ENCODE measurements at regions not wholly inside any gene's neighbourhood (a gene's known extent, or its start where the extent isn't known, plus 50 kb on each side); places are given as distances from the start of the nearest gene placed in this dataset.

DNA sequence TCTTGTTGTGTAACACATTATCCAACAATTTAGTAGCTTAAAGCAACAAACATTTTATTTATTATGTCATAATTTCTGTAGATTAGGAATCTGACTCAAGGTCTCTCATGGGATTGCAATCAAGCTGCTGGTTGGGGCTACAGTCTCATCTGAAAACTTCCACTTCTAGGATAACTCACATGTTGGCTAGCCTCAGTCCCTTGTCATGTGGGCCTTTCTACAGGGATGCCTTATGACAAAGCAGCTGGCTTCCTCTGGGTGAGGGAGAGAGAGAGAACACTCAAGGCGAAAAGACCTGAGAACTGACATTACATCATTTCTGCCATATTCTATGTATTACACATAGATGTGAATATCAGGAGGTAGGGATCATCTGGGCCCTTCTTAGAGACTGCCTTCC lies 317.9 kb upstream of the VRK2 start:
- Histone ChIP-seq H4K20me1 (ENCODE audit: insufficient read depth) (no peaks in the 10 kb centered on the region), H3K4me3 (no peak overlapping the region), H3K9me3 (ENCODE audit: insufficient read depth, low read depth) (no peaks in the 10 kb centered on the region), H3K79me2 (ENCODE audit: low read depth) (no peaks in the 10 kb centered on the region), H3K4me2 (no peak overlapping the region), H3K9me2 (ENCODE audit: insufficient read depth) (no peaks in the 10 kb centered on the region), H3K27ac (no peak overlapping the region), H3K36me3 (ENCODE audit: low read depth) (no peaks in the 10 kb centered on the region), H3K27me3 (ENCODE audit: insufficient read depth, low read depth) (no peaks in the 10 kb centered on the region), H3K4me1 (replicated peaks; ENCODE audit: insufficient read depth) (no peaks in the 10 kb centered on the region), H2AFZ (no peak overlapping the region), H3F3A (ENCODE audit: insufficient read depth, low read depth) (no peaks in the 10 kb centered on the region)
- TF ChIP-seq EZH2 (IDR thresholded peaks at IDR 0.05; ENCODE audit: low read depth): no peak
- TF ChIP-seq CTCF (conservative IDR thresholded peaks at IDR 0.05): no peak
- POLR2A ChIA-PET (ENCODE audit: unreplicated experiment): no interaction called here
- CTCF ChIA-PET: no interaction called here
- BruUV-seq (replicated peaks): no TSS peak
- intact Hi-C loops (cut with micrococcal nuclease; ENCODE audit: unreplicated experiment): no loop called here
- DNase-seq: no peak

- no peak for DNase-seq
- H3K27ac ChIP-seq: no peak overlapping the region
- H3K4me3 ChIP-seq: no peak overlapping the region
- no peak overlapping the region for H2AFZ ChIP-seq
- ChIA-PET CTCF (no interaction called here), POLR2A (ENCODE audit: unreplicated experiment) (no interaction called here)
- H3F3A ChIP-seq (ENCODE audit: insufficient read depth, low read depth): no peaks in the 10 kb centered on the region
- no peaks in the 10 kb centered on the region; the same call in 1 of the 2 replicates for H3K9me2 ChIP-seq (ENCODE audit: insufficient read depth)
- H3K36me3 ChIP-seq (ENCODE audit: low read depth): no peaks in the 10 kb centered on the region
- H3K27me3 ChIP-seq (ENCODE audit: insufficient read depth, low read depth): no peaks in the 10 kb centered on the region
- intact Hi-C loops (cut with micrococcal nuclease; ENCODE audit: unreplicated experiment): no loop called here
- no TSS peak for BruUV-seq (replicated peaks)
- H3K4me2 ChIP-seq: no peak overlapping the region
- H3K79me2 ChIP-seq (ENCODE audit: low read depth): no peaks in the 10 kb centered on the region
- no peaks in the 10 kb centered on the region for H4K20me1 ChIP-seq (ENCODE audit: insufficient read depth)
- no peaks in the 10 kb centered on the region; the same call in 1 of the 2 replicates for H3K9me3 ChIP-seq (ENCODE audit: insufficient read depth, low read depth)
- no peaks in the 10 kb centered on the region for H3K4me1 ChIP-seq (replicated peaks; ENCODE audit: insufficient read depth)
- TF ChIP-seq EZH2 (IDR thresholded peaks at IDR 0.05; ENCODE audit: low read depth) (no peak), CTCF (conservative IDR thresholded peaks at IDR 0.05) (no peak)
Observed at GRCh38 chr2:57733956-57734355, 312.6 kb upstream of the VRK2 start.

DNA sequence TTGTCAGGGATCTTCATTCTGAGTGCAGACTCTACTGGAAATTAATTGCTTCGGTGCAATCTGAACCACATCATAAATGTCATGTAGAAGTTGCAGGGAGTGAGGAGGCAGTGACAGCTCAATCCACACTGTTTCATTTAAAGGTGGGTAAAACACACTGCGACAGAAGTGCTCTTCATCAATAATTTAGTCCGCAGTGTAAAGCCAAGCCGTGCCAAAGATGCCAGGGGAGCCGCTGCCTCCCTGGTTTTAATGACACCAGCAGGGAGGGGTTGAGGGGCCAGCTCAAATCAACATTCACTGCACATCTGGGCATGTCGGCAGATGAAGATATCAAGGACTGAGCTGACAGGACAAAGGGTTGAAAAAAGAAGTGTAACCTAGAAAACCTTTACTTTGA lies 305.7 kb upstream of the VRK2 start:
- H3K9me3 ChIP-seq (ENCODE audit: insufficient read depth, low read depth): no peaks in the 10 kb centered on the region
- no peaks in the 10 kb centered on the region for H3K36me3 ChIP-seq (ENCODE audit: low read depth)
- H4K20me1 ChIP-seq (ENCODE audit: insufficient read depth): no peaks in the 10 kb centered on the region
- ChIA-PET POLR2A (ENCODE audit: unreplicated experiment) (no interaction called here), CTCF (interaction anchor here (0.7 kb wide), 1 partner anchor 391 kb away, joined by 5 read pairs; no protein-coding TSS in a partner anchor)
- H3K79me2 ChIP-seq (ENCODE audit: low read depth): no peaks in the 10 kb centered on the region
- H3K4me3 ChIP-seq: no peak overlapping the region
- no peak overlapping the region for H2AFZ ChIP-seq
- intact Hi-C loops (cut with micrococcal nuclease; ENCODE audit: unreplicated experiment): no loop called here
- no TSS peak for BruUV-seq (replicated peaks)
- no peak for DNase-seq
- no peak overlapping the region for H3K4me2 ChIP-seq
- no peaks in the 10 kb centered on the region; the same call in 1 of the 2 replicates for H3K9me2 ChIP-seq (ENCODE audit: insufficient read depth)
- no peaks in the 10 kb centered on the region for H3K4me1 ChIP-seq (replicated peaks; ENCODE audit: insufficient read depth)
- H3K27ac ChIP-seq: no peak overlapping the region
- H3F3A ChIP-seq (ENCODE audit: insufficient read depth, low read depth): no peaks in the 10 kb centered on the region
- TF ChIP-seq CTCF (conservative IDR thresholded peaks at IDR 0.05) (no peak), EZH2 (IDR thresholded peaks at IDR 0.05; ENCODE audit: low read depth) (no peak)
- H3K27me3 ChIP-seq (ENCODE audit: insufficient read depth, low read depth): no peaks in the 10 kb centered on the region

All from PC-9 (cell line).